DOHH2 (cell line): ENCODE measurements at regions not wholly inside any gene's neighbourhood (a gene's known extent, or its start where the extent isn't known, plus 50 kb on each side); places are given as distances from the start of the nearest gene placed in this dataset.

Experiments
- H3F3A ChIP-seq: fragments of 200-600 bp; sonication (generic), shearing (Covaris generic); 2 replicates; pipeline ENCODE4 v1.6.0; 2016; ENCODE audit warnings: antibody characterized with exemption, mild to moderate bottlenecking; ENCODE audit not compliant: control insufficient read depth, insufficient read depth
- H3K27ac ChIP-seq: fragments of 200-600 bp; sonication (generic); 2 replicates; pipeline ENCODE4 v1.5.1; 2014; ENCODE audit warnings: low read depth, mild to moderate bottlenecking, low read length, moderate library complexity
- H3K27me3 ChIP-seq: fragments of 200-600 bp; sonication (generic); 2 replicates; pipeline ENCODE4 v1.6.1; 2014; ENCODE audit warnings: mild to moderate bottlenecking, low read length, mixed read lengths; ENCODE audit not compliant: control insufficient read depth
- H3K36me3 ChIP-seq: fragments of 200-600 bp; sonication (generic); 2 replicates; pipeline ENCODE4 v1.6.1; 2014; ENCODE audit warnings: mild to moderate bottlenecking, low read length, moderate library complexity, mixed read lengths; ENCODE audit not compliant: control insufficient read depth
- H3K4me1 ChIP-seq: fragments of 200-600 bp; sonication (generic); 2 replicates; pipeline ENCODE4 v1.6.1; 2014; ENCODE audit warnings: mild to moderate bottlenecking, low read length, mixed read lengths; ENCODE audit not compliant: control insufficient read depth
- H3K4me2 ChIP-seq: fragments of 200-600 bp; sonication (generic); 2 replicates; pipeline ENCODE4 v1.6.0; 2014; ENCODE audit warnings: mild to moderate bottlenecking, low read length, moderate library complexity
- H3K4me3 ChIP-seq: fragments of 200-600 bp; sonication (generic); 2 replicates; pipeline ENCODE4 v1.5.1; 2014; ENCODE audit warnings: mild to moderate bottlenecking, low read length, mixed read lengths
- H3K79me2 ChIP-seq: fragments of 200-600 bp; sonication (generic); 2 replicates; pipeline ENCODE4 v1.6.1; 2014; ENCODE audit warnings: mild to moderate bottlenecking, low read length, mixed read lengths; ENCODE audit not compliant: control insufficient read depth
- H3K9me2 ChIP-seq: fragments of 200-600 bp; sonication (generic); replicated peaks from 2 replicates; pipeline ENCODE4 v1.6.1; 2014; ENCODE audit warnings: mild to moderate bottlenecking, low read length, mixed read lengths; ENCODE audit not compliant: control insufficient read depth
- H3K9me3 ChIP-seq: fragments of 200-600 bp; sonication (generic); 2 replicates; pipeline ENCODE4 v1.6.1; 2014; ENCODE audit warnings: antibody characterized with exemption, low read length, mixed read lengths; ENCODE audit not compliant: control insufficient read depth, insufficient read depth
- H4K20me1 ChIP-seq: fragments of 200-600 bp; sonication (generic); 2 replicates; pipeline ENCODE4 v1.6.0; 2014; ENCODE audit warnings: low read depth, mild to moderate bottlenecking, antibody characterized with exemption, low read length, moderate library complexity; ENCODE audit not compliant: control insufficient read depth, insufficient read depth
- EZH2phosphoT487 ChIP-seq: fragments of 200-600 bp; sonication (generic); IDR thresholded peaks from 2 replicates; pipeline ENCODE4 v1.6.1; 2017; ENCODE audit warnings: borderline replicate concordance, mild to moderate bottlenecking, antibody characterized with exemption, low read length, moderate library complexity, mixed read lengths
- TF ChIP-seq, protein P1 (sequence below): fragments of 200-600 bp; sonication (generic); IDR thresholded peaks from one replicate; pipeline ENCODE4 v1.5.1; 2014; ENCODE audit warnings: antibody characterized with exemption, mild to moderate bottlenecking, low read depth, low read length; ENCODE audit not compliant: poor library complexity, severe bottlenecking

DNA sequence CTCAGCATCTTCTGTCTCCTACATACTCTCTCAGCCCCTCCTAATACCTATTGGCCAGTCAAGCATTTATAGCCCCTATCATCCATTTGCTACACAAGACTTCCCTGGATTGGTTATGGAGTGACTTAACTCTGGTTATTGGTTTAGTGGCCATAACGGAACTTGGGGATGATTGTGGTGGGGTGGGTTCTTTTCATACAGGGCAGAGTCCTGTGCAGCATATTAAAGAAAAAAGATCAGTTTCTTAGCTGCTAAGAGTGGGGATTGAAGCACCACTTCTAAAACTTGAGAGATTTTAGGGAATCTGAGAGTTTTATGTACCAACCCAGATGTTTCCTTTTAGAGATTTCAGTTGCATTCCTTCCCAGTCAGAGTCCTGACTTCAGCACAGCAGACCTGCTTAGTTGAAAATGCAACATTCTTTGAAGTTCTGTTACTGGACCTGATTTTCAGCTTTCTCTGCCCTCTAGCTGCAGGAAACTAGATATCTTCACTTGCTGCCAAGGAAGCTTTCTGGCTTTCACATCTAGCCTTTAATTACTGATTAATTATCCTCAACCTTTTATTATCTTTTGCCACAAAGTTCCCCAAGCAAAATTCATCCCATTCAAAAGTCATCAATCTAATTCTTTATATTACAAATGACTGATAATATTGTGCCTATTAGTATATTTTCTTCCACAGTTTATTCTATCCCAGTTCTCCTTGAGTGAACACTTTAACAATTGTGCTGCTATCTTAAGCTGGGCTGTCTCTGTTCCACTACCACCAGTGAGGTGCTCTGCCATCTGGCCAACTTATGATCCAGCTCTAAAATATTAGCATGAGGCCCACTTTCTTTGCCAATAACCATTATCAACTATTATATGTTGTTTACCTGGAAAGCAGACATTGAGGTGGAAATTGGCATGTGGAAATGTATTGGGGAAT is 906.0 kb upstream of the ALCAM start:
- TF ChIP-seq, protein P1, sequence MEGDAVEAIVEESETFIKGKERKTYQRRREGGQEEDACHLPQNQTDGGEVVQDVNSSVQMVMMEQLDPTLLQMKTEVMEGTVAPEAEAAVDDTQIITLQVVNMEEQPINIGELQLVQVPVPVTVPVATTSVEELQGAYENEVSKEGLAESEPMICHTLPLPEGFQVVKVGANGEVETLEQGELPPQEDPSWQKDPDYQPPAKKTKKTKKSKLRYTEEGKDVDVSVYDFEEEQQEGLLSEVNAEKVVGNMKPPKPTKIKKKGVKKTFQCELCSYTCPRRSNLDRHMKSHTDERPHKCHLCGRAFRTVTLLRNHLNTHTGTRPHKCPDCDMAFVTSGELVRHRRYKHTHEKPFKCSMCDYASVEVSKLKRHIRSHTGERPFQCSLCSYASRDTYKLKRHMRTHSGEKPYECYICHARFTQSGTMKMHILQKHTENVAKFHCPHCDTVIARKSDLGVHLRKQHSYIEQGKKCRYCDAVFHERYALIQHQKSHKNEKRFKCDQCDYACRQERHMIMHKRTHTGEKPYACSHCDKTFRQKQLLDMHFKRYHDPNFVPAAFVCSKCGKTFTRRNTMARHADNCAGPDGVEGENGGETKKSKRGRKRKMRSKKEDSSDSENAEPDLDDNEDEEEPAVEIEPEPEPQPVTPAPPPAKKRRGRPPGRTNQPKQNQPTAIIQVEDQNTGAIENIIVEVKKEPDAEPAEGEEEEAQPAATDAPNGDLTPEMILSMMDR, result no peak
- TF ChIP-seq EZH2phosphoT487, result no peak
- Histone ChIP-seq H3F3A (no peaks in the 10 kb centered on the region), H3K9me3 (no peaks in the 10 kb centered on the region), H4K20me1 (no peaks in the 10 kb centered on the region), H3K27ac (no peak overlapping the region), H3K9me2 (no peaks in the 10 kb centered on the region), H3K36me3 (no peaks in the 10 kb centered on the region), H3K4me2 (no peak overlapping the region), H3K79me2 (no peaks in the 10 kb centered on the region), H3K4me3 (no peak overlapping the region), H3K4me1 (no peaks in the 10 kb centered on the region), H3K27me3 (no peaks in the 10 kb centered on the region)

- Histone ChIP-seq H3F3A (no peaks in the 10 kb centered on the region), H3K36me3 (no peaks in the 10 kb centered on the region), H3K27me3 (no peaks in the 10 kb centered on the region), H3K79me2 (no peaks in the 10 kb centered on the region), H3K4me3 (no peak overlapping the region), H3K4me2 (no peak overlapping the region), H4K20me1 (no peaks in the 10 kb centered on the region), H3K27ac (no peak overlapping the region), H3K9me3 (no peaks in the 10 kb centered on the region), H3K4me1 (no peaks in the 10 kb centered on the region), H3K9me2 (no peaks in the 10 kb centered on the region)
- TF ChIP-seq, protein P1, result no peak
- TF ChIP-seq EZH2phosphoT487, result no peak
Observed at GRCh38 chr3:104461431-104461830, 905.3 kb upstream of the ALCAM start.

GRCh38 chr3:104472221-104472620 is 894.5 kb upstream of the ALCAM start:
- Histone ChIP-seq H3K4me2 (no peak overlapping the region), H3K36me3 (no peaks in the 10 kb centered on the region), H3F3A (no peaks in the 10 kb centered on the region), H3K79me2 (no peaks in the 10 kb centered on the region), H3K27ac (no peak overlapping the region), H3K4me1 (no peaks in the 10 kb centered on the region), H4K20me1 (no peaks in the 10 kb centered on the region), H3K9me2 (no peaks in the 10 kb centered on the region), H3K4me3 (no peak overlapping the region), H3K9me3 (no peaks in the 10 kb centered on the region; the same call in 1 of the 2 replicates), H3K27me3 (no peaks in the 10 kb centered on the region)
- no peak for TF ChIP-seq EZH2phosphoT487
- TF ChIP-seq, protein P1, result no peak
